Epidermal melanocyte (primary cell): ENCODE measurements at regions not wholly inside any gene's neighbourhood (a gene's known extent, or its start where the extent isn't known, plus 50 kb on each side); places are given as distances from the start of the nearest gene placed in this dataset.

Experiments used
- DNase-seq: peaks from one replicate; pipeline ENCODE4 v3.0.0; 2011; ENCODE audit warnings: low spot score; ENCODE audit not compliant: insufficient read length

DNA sequence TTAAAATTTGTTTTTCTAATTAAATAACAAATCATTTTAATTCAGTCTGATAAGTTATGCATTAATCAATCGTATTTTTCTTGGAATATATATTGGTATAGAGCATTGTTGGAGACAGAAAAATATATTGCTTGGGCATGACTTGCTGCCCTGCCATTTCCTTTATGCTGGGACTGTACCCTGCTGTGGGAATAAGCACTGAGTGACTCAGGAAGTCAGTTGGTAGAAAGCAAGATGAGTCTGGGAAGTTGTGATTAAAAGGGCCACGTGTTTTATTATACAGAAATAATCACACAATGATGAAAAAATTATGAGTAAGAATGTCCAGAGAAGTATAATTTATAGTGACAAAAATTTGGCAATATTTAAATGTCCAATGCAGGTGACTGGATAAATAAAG lies 139.5 kb downstream of the KIF18A start:
- DNase-seq: no peak

GRCh38 chr11:27965559-27965958 lies 142.4 kb downstream of the KIF18A start:
- no peak for DNase-seq

DNA sequence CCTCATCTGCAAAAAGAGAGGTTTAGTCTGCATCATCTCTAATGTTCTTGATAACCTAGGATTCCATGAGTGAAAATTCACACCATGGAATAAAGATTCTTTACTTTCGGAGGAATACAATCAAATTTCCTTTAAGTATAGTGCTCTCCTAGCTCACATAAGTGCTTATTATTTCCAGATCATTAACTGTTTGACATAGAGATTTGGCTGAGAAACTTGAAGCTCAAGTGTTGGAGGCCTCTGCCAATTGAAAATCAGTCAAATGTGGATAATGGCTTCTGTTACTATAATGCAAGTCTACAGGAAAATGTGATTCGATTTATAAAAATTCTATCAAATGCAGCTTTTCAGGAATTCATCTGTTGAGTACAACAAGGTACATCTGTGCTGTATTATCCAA lies 144.6 kb downstream of the KIF18A start:
- no peak for DNase-seq

GRCh38 chr11:27949951-27950738 lies 157.8 kb downstream of the KIF18A start:
- DNase-seq: no peak

GRCh38 chr11:27945348-27945747 lies 162.6 kb downstream of the KIF18A start:
- DNase-seq: no peak

- no peak for DNase-seq
These were observed 169.9 kb downstream of the KIF18A start for GRCh38 chr11:27938011-27938410.

GRCh38 chr11:27934830-27935145 lies 173.2 kb downstream of the KIF18A start:
- DNase-seq: peak; percentile 41

DNA sequence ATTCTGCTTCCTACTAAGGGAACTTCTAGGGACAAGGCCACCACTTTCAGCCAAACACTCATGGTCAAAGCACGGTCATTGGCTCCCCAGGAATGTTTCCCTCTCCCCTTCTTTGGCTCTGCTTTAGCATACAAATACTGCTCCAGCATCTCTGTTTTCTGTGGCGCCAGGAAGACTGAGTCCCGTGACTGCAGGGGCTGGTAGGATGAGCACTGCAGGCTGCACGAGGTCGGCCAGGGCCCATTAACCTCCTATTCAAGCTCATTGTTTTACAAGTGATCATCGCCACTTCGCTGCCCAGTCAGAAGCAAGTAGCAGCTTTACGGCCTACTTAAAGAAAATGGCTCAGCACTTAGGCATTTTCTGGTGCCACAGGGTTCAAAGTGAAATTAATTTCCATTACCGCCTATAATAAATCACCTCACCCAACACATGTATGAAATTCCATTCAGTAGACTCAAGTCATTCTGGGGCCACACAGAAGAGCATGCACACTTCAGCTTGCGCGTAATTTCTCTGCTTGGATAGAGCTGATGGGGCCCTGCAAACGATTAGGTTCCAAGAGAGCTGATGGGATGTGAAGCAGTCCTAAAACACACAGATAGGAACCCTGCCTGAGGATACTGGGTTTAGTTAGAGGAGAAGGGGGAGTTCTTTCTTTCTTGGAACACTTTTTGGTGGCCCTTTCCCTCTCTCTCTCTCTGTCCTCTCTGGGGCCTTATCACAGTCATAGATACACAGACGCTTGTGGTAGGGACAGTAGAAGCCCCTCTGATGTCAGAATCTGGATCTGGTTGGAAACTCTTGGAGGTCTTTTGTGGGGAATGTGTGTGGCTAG lies 173.7 kb downstream of the KIF18A start:
- DNase-seq: no peak

DNA sequence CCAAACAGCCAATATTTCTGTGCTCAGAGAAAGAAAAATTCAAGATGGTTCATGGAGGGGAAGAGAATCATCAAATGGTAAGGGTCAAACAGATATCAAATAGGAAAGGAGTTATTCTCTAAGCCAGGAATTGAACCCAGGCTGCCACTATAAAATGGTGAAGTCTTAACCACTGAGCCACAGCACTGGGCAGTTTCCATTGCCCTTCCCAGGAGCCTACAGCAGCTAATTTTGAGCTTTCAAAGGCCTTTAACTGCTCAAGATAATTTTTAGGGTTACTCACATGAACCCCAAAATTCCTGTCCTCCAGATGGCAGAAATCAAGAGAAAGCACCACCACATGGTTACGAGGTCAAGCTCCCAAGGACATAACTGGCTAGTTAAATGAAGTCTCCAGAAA lies 176.2 kb downstream of the KIF18A start:
- DNase-seq: no peak

DNA sequence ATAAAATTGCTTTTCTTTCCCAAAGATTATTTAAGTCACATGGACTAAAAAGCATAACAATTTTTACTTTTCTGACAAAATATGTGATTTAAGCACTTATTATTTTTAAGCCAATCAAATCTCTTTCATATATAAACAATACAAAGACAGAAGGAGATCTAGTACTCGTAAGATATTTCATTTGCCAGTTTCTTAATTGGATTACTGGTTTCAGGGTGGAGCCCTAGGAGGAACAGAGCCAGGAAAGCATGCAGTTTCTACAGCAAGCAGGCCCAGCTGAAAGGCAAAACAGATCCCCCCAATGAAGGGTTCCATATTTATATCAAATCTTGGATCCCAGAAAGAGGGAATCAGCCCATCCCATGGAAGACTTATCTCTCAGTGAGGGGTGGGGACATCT lies 177.0 kb downstream of the KIF18A start:
- DNase-seq: no peak

- no peak for DNase-seq
These were observed 179.1 kb downstream of the KIF18A start for GRCh38 chr11:27928809-27929208.

DNA sequence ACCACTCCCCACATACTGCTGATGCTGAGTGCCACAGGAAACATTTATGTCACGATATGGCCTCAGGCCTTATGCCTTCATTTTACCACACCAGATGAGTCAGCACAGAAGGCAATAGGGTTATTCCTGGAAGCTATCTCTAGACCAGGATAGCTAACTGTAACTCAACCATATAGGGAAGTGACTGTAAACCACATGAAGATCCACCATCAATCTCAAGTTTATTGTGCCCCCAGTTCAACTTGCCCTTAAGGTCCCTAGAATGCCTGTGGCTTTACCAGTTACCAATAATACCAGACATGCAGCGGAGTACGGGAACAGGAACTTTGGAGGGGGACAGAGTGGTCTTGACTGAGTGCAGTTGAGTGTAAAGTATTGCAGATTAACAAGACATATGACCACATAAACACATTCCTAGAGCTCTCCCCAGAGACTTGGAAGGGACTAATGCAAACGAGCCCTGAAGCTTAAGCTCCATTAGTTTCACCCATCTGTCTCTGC lies 180.9 kb downstream of the KIF18A start:
- no peak for DNase-seq

- no peak for DNase-seq
These were observed 181.5 kb downstream of the KIF18A start for GRCh38 chr11:27926486-27926885.

- no peak for DNase-seq
These were observed 186.5 kb downstream of the KIF18A start for GRCh38 chr11:27921472-27921871.

DNA sequence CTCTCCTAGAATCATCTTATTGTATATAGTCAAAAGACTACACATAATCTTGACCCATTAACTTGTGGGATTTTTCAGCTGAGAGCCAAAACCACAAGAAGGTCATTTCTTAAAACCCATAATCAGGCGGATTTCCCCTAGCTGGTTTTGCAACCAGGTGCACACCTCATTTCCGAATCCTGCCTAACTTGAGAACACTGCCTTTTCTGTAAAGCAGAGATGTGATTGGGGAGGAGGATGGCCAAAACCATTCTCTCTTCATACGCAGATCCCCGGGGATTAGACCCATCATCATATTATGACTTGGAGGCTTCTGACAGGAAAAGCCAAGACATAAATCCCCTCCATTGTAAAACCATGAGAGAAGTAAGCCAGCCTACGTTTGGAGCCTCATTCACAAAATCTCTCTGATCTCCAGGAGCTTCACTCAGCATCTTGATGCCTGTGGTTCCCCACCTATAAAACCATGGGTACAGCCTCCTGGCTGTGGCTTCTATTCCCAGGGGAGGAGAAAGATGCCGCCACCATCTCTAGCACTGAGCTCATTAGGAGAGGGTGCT lies 191.3 kb downstream of the KIF18A start:
- no peak for DNase-seq

DNA sequence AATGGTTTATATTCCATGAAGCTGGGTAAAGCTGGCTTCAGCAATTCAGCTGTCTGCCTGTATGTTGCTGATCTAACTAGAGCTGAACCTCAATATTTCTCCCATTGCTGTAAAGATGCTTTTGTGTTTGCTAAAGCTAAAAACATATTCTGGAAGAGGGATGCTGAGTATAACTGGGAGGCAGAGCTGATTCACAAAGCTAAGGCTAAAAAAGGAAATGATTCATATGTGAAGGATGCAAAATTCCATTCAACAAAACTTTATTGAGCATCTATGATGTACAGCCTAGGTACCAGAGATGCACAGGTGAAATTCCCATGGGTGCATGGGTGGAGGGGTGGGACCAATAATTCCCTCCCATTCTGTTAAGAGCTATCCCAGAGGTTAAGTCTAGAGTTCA lies 193.9 kb downstream of the KIF18A start:
- no peak for DNase-seq

GRCh38 chr11:27913650-27914049 lies 194.3 kb downstream of the KIF18A start:
- DNase-seq: no peak

DNA sequence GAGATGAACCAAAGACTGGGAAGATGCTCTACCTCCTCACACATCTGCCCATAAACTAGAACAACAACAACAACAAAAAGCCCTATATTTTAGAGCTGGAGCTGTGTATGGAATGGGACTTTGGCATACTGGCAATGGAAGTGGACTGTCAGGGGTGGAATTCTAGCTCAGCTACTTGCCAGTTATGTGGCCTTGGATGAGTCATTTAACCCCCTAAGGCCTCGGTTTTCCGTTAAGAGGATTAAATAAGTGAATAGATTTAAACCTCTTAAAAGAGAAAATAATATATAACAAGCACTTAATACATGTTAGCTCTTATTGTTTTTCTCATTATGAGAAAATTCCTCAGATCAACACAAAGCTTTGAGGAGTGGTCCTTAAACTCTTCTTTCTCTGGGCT lies 195.0 kb downstream of the KIF18A start:
- no peak for DNase-seq

GRCh38 chr11:27910186-27910931 lies 197.6 kb downstream of the KIF18A start:
- no peak for DNase-seq

DNA sequence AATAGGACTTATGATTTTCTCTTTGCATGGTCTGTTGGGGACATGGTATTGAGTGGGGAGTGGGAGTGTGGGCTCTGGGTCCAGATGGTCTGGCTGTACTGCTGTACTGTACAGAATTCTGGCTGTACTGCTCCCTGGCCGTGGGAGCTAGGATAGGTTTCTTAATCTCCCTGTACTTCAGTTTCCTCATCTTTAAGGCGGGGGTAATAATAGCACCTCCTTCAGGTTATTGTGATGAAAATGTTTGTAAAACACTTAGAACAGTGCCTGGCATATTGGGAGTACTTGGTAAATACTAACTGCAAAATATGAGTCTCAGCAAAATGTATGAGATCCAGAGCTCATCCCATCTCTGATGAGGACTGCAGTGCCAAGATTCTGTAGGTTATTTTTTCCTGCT lies 198.6 kb downstream of the KIF18A start:
- DNase-seq: no peak

DNA sequence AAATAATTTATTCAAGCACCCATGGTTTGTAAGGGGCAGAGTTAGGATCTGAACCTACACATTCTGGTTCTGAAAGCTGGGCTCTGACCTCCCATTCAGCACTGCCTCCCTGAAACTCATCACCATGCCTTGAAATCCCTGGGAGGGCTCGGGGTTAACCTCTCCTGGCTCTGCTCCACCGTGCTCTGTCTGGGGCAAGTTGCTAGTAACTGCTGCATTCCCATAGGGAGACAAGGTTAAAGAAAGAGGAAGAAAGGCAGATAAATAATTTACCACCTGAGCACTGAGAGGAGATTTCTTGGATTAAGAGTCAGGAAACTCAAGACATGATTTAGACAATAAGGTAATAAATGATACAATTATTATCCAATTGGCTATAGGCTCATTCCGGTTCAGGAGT lies 199.3 kb downstream of the KIF18A start:
- DNase-seq: no peak

GRCh38 chr11:27907530-27907929 lies 200.4 kb downstream of the KIF18A start:
- no peak for DNase-seq
